Neural cell (in vitro differentiated cells): ENCODE measurements at regions not wholly inside any gene's neighbourhood (a gene's known extent, or its start where the extent isn't known, plus 50 kb on each side); places are given as distances from the start of the nearest gene placed in this dataset.

ENCODE experiments used
- H2AFZ ChIP-seq: fragments of 200-600, 300-800 bp; sonication (generic), shearing (Covaris generic); 2 replicates; pipeline ENCODE4 v1.6.0; 2014; ENCODE audit warnings: low read depth, mild to moderate bottlenecking, antibody characterized with exemption, low read length, moderate library complexity
- H3F3A ChIP-seq: fragments of 200-600 bp; shearing (Covaris generic); 2 replicates; pipeline ENCODE4 v1.6.1; 2016; ENCODE audit warnings: mild to moderate bottlenecking, moderate library complexity, mixed read lengths, antibody characterized with exemption, low read length; ENCODE audit not compliant: insufficient read depth, poor library complexity, severe bottlenecking
- H3K27ac ChIP-seq: fragments of 200-600, 300-800 bp; sonication (generic), shearing (Covaris generic); 2 replicates; pipeline ENCODE4 v1.5.1; 2014; ENCODE audit warnings: mild to moderate bottlenecking, low read length, moderate library complexity
- H3K27me3 ChIP-seq: fragments of 300-800, 200-600 bp; sonication (generic), shearing (Covaris generic); 2 replicates; pipeline ENCODE4 v1.6.0; 2014; ENCODE audit warnings: mild to moderate bottlenecking, low read depth, low read length, moderate library complexity; ENCODE audit not compliant: insufficient read depth
- H3K36me3 ChIP-seq: fragments of 300-800, 200-600 bp; sonication (generic), shearing (Covaris generic); 2 replicates; pipeline ENCODE4 v1.5.1; 2014; ENCODE audit warnings: mild to moderate bottlenecking, antibody characterized with exemption, low read length, moderate library complexity; ENCODE audit not compliant: insufficient read depth
- H3K4me2 ChIP-seq: fragments of 300-800, 200-600 bp; sonication (generic), shearing (Covaris generic); 2 replicates; pipeline ENCODE4 v1.6.0; 2014; ENCODE audit warnings: mild to moderate bottlenecking, low read length
- H3K4me3 ChIP-seq: fragments of 300-800, 200-600 bp; sonication (generic), shearing (Covaris generic); 2 replicates; pipeline ENCODE4 v1.5.1; 2014; ENCODE audit warnings: mild to moderate bottlenecking, low read length, moderate library complexity
- H3K79me2 ChIP-seq: fragments of 200-600 bp; shearing (Covaris generic); replicated peaks from 2 replicates; pipeline ENCODE4 v1.6.0; 2014; ENCODE audit warnings: mild to moderate bottlenecking, low read length, moderate library complexity; ENCODE audit not compliant: insufficient read depth
- H3K9ac ChIP-seq: fragments of 300-800, 200-600 bp; sonication (generic), shearing (Covaris generic); 2 replicates; pipeline ENCODE4 v1.6.1; 2016; ENCODE audit warnings: mild to moderate bottlenecking, low read length, mixed read lengths
- H3K9me2 ChIP-seq: fragments of 200-600 bp; shearing (Covaris generic); 2 replicates; pipeline ENCODE4 v1.6.1; 2016; ENCODE audit warnings: mild to moderate bottlenecking, low read length, mixed read lengths; ENCODE audit not compliant: insufficient read depth
- H3K9me3 ChIP-seq: fragments of 200-600, 300-800 bp; sonication (generic), shearing (Covaris generic); 2 replicates; pipeline ENCODE4 v1.6.1; 2016; ENCODE audit warnings: mild to moderate bottlenecking, mixed run types, low read length, moderate library complexity, mixed read lengths
- H4K20me1 ChIP-seq: fragments of 200-600 bp; shearing (Covaris generic); 2 replicates; pipeline ENCODE4 v1.6.1; 2016; ENCODE audit warnings: mild to moderate bottlenecking, mixed run types; ENCODE audit not compliant: insufficient read depth
- EP300 ChIP-seq: fragments of 450-650 bp; conservative IDR thresholded peaks from 2 replicates; pipeline ENCODE4 v1.6.1; 2014; ENCODE audit warnings: antibody characterized with exemption, mild to moderate bottlenecking, moderate library complexity; ENCODE audit not compliant: poor library complexity, severe bottlenecking
- EZH2 ChIP-seq: fragments of 200-600, 300-800 bp; shearing (Covaris generic), sonication (generic); IDR thresholded peaks from 2 replicates; pipeline ENCODE4 v1.6.1; 2014; ENCODE audit warnings: antibody characterized with exemption, low read length, borderline replicate concordance, mild to moderate bottlenecking; ENCODE audit not compliant: insufficient read depth, poor library complexity, severe bottlenecking
- MXI1 ChIP-seq: fragments of 450-650 bp; conservative IDR thresholded peaks from 2 replicates; pipeline ENCODE4 v1.6.1; 2014; ENCODE audit warnings: antibody characterized with exemption, mild to moderate bottlenecking; ENCODE audit not compliant: poor library complexity, severe bottlenecking
- POLR2AphosphoS5 ChIP-seq: IDR thresholded peaks from 2 replicates; pipeline ENCODE4 v1.6.1; 2012
- RAD21 ChIP-seq: fragments of 450-650 bp; conservative IDR thresholded peaks from 2 replicates; pipeline ENCODE4 v1.6.1; 2014; ENCODE audit warnings: antibody characterized with exemption, mild to moderate bottlenecking, moderate library complexity
- REST ChIP-seq: IDR thresholded peaks from 2 replicates; pipeline ENCODE4 v1.6.1; 2012; ENCODE audit warnings: borderline replicate concordance
- SMC3 ChIP-seq: fragments of 450-650 bp; conservative IDR thresholded peaks from 2 replicates; pipeline ENCODE4 v1.6.1; 2014; ENCODE audit warnings: antibody characterized with exemption, mild to moderate bottlenecking, moderate library complexity; ENCODE audit not compliant: poor library complexity
- TAF1 ChIP-seq: IDR thresholded peaks from 2 replicates; pipeline ENCODE4 v1.6.1; 2012; ENCODE audit warnings: low read depth
- TF ChIP-seq, protein P1 (sequence below): fragments of 450-650 bp; IDR thresholded peaks from 2 replicates; pipeline ENCODE4 v1.5.1; 2014; ENCODE audit warnings: antibody characterized with exemption, mild to moderate bottlenecking, moderate library complexity; ENCODE audit not compliant: poor library complexity, severe bottlenecking

- Histone ChIP-seq H3K36me3 (no peaks in the 10 kb centered on the region), H2AFZ (no peak overlapping the region), H4K20me1 (no peaks in the 10 kb centered on the region), H3K9me3 (no peaks in the 10 kb centered on the region), H3K9me2 (no peaks in the 10 kb centered on the region), H3K4me2 (no peak overlapping the region), H3F3A (no peaks in the 10 kb centered on the region), H3K4me3 (no peak overlapping the region), H3K27me3 (no peaks in the 10 kb centered on the region), H3K79me2 (no peaks in the 10 kb centered on the region), H3K9ac (no peak overlapping the region), H3K27ac (no peak overlapping the region)
- TF ChIP-seq RAD21 (no peak), SMC3 (no peak), EP300 (no peak), POLR2AphosphoS5 (no peak), MXI1 (no peak)
Observed at GRCh38 chr1:22255341-22256212, 112.7 kb upstream of the WNT4 start.

GRCh38 chr1:22256213-22256512 is 113.3 kb upstream of the WNT4 start:
- H3K27ac ChIP-seq, result no peak overlapping the region
- no peaks in the 10 kb centered on the region for H3K27me3 ChIP-seq
- no peak overlapping the region for H3K4me3 ChIP-seq
- H3K36me3 ChIP-seq, result no peaks in the 10 kb centered on the region
- TF ChIP-seq EZH2, result no peak
- TF ChIP-seq MXI1, result no peak
- no peak for TF ChIP-seq REST
- TF ChIP-seq RAD21, result no peak
- TF ChIP-seq POLR2AphosphoS5, result no peak
- no peak for TF ChIP-seq SMC3
- TF ChIP-seq EP300, result no peak
- no peak for TF ChIP-seq TAF1
- TF ChIP-seq, protein P1, sequence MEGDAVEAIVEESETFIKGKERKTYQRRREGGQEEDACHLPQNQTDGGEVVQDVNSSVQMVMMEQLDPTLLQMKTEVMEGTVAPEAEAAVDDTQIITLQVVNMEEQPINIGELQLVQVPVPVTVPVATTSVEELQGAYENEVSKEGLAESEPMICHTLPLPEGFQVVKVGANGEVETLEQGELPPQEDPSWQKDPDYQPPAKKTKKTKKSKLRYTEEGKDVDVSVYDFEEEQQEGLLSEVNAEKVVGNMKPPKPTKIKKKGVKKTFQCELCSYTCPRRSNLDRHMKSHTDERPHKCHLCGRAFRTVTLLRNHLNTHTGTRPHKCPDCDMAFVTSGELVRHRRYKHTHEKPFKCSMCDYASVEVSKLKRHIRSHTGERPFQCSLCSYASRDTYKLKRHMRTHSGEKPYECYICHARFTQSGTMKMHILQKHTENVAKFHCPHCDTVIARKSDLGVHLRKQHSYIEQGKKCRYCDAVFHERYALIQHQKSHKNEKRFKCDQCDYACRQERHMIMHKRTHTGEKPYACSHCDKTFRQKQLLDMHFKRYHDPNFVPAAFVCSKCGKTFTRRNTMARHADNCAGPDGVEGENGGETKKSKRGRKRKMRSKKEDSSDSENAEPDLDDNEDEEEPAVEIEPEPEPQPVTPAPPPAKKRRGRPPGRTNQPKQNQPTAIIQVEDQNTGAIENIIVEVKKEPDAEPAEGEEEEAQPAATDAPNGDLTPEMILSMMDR, result no peak
- H2AFZ ChIP-seq, result no peak overlapping the region
- no peaks in the 10 kb centered on the region for H4K20me1 ChIP-seq
- H3F3A ChIP-seq, result no peaks in the 10 kb centered on the region
- no peaks in the 10 kb centered on the region for H3K9me3 ChIP-seq
- no peak overlapping the region for H3K9ac ChIP-seq
- no peaks in the 10 kb centered on the region for H3K79me2 ChIP-seq
- H3K9me2 ChIP-seq, result no peaks in the 10 kb centered on the region
- no peak overlapping the region for H3K4me2 ChIP-seq
